ENCODE measurements at regions not wholly inside any gene's neighbourhood (a gene's known extent, or its start where the extent isn't known, plus 50 kb on each side); places are given as distances from the start of the nearest gene placed in this dataset.

GRCh38 chr5:7220156-7220555 is 175.8 kb upstream of the ADCY2 start:
- Histone ChIP-seq H3K14ac (replicated peaks; ENCODE audit: low read depth, low read length) (no peak overlapping the region), H4K8ac (ENCODE audit: low read depth in 2 of 2, low read length in 2 of 2) (no peak overlapping the region), H2AK9ac (replicated peaks; ENCODE audit: low read depth, low read length, poor library complexity) (no peak overlapping the region), H3K79me1 (ENCODE audit: low read depth in 1 of 2, low read length in 2 of 2) (no peaks in the 10 kb centered on the region), H2BK120ac (ENCODE audit: low read depth, low read length) (no peak overlapping the region), H3K4me3 (ENCODE audit: insufficient read depth, low read depth, low read length) (no peak overlapping the region), H4K5ac (ENCODE audit: low read depth, low read length) (no peak overlapping the region), H3K4me2 (ENCODE audit: low read depth, low read length) (no peak overlapping the region), H2BK15ac (ENCODE audit: low read depth, low read length) (no peak overlapping the region), H3K36me3 (ENCODE audit: control insufficient read depth, insufficient read depth, low read length) (no peaks in the 10 kb centered on the region), H2BK20ac (ENCODE audit: low read depth, low read length) (no peak overlapping the region), H3K4me1 (ENCODE audit: control insufficient read depth, insufficient read depth, low read length) (no peaks in the 10 kb centered on the region), H3K9me3 (ENCODE audit: control insufficient read depth, insufficient read depth, low read length) (peaks cover 7% of the 10 kb centered on the region), H4K20me1 (ENCODE audit: insufficient read depth, low read length) (no peaks in the 10 kb centered on the region), H3K23ac (ENCODE audit: low read depth, low read length) (no peak overlapping the region), H2BK5ac (ENCODE audit: low read depth, low read length, poor library complexity, severe bottlenecking) (no peak overlapping the region), H2AFZ (replicated peaks; ENCODE audit: low read length, poor library complexity) (no peak overlapping the region), H3K4ac (ENCODE audit: low read depth, low read length) (no peak overlapping the region), H3K9ac (ENCODE audit: low read depth, low read length) (no peak overlapping the region), H2AK5ac (ENCODE audit: low read depth, low read length) (no peak overlapping the region), H3K18ac (ENCODE audit: low read depth, low read length) (no peak overlapping the region), H3K27ac (ENCODE audit: insufficient read depth, low read length) (no peak overlapping the region), H3K9me1 (ENCODE audit: insufficient read depth, low read length) (no peaks in the 10 kb centered on the region), H4K91ac (ENCODE audit: insufficient read depth, low read depth, low read length) (no peak overlapping the region), H3K56ac (ENCODE audit: extremely low read depth, insufficient read depth, low read length) (no peak overlapping the region), H3K27me3 (ENCODE audit: control insufficient read depth, insufficient read depth, low read length) (no peaks in the 10 kb centered on the region)
- TF ChIP-seq FOS (IDR thresholded peaks at IDR 0.05; ENCODE audit: low read depth, low read length) (no peak), POLR2A (IDR thresholded peaks at IDR 0.05; ENCODE audit: low read depth, low read length) (no peak), MAZ (IDR thresholded peaks at IDR 0.05; ENCODE audit: borderline replicate concordance, low read depth, low read length) (no peak), SMC3 (IDR thresholded peaks at IDR 0.05; ENCODE audit: low read depth, low read length) (no peak), RCOR1 (IDR thresholded peaks at IDR 0.05; ENCODE audit: insufficient replicate concordance, low read length) (no peak), NFE2L2 (IDR thresholded peaks at IDR 0.05; ENCODE audit: low read depth, low read length) (no peak), ELK1 (IDR thresholded peaks at IDR 0.05; ENCODE audit: borderline replicate concordance, low read depth, low read length) (no peak), RAD21 (IDR thresholded peaks at IDR 0.05; ENCODE audit: low read length) (no peak), CTCF (conservative IDR thresholded peaks at IDR 0.05; ENCODE audit: low read depth, low read length) (no peak), BHLHE40 (IDR thresholded peaks at IDR 0.05; ENCODE audit: low read depth, low read length) (no peak), MAFK (IDR thresholded peaks at IDR 0.05; ENCODE audit: low read depth, low read length) (no peak), USF2 (IDR thresholded peaks at IDR 0.05; ENCODE audit: low read depth, low read length) (no peak), MXI1 (IDR thresholded peaks at IDR 0.05; ENCODE audit: borderline replicate concordance, low read depth, low read length) (no peak), RFX5 (IDR thresholded peaks at IDR 0.05; ENCODE audit: low read depth, low read length) (no peak), CEBPB (IDR thresholded peaks at IDR 0.05; ENCODE audit: low read depth, low read length) (no peak)
- no peak for DNase-seq
- dilution Hi-C loops (cut with HindIII; ENCODE audit: low sequenced_read_pairs, unreplicated experiment): no loop called here
- WGBS, 2 experiments (ENCODE audit: extremely low coverage in 2 of 2, insufficient read length in 1 of 2): 50% methylated on average over 1 of the region's 4 CpGs; no CpG with 5 or more reads in 1 of the 2 experiments
- ATAC-seq (ENCODE audit: low read depth): no peak
- intact Hi-C loops (cut with micrococcal nuclease): no loop called here
- BruUV-seq (replicated peaks): no TSS peak
- POLR2A ChIA-PET (ENCODE audit: unreplicated experiment): no interaction called here
- CTCF ChIA-PET: no interaction called here
- in situ Hi-C loops (cut with MboI; ENCODE audit: low sequenced_read_pairs): no loop called here

Measured in IMR-90 (cell line).